ENCODE measurements at regions not wholly inside any gene's neighbourhood (a gene's known extent, or its start where the extent isn't known, plus 50 kb on each side); places are given as distances from the start of the nearest gene placed in this dataset.
"Not testable (repeated sequence)": the region's sequence is repeated elsewhere in the genome, so short reads cannot be mapped to it uniquely, and the experiment has no call there.

DNA sequence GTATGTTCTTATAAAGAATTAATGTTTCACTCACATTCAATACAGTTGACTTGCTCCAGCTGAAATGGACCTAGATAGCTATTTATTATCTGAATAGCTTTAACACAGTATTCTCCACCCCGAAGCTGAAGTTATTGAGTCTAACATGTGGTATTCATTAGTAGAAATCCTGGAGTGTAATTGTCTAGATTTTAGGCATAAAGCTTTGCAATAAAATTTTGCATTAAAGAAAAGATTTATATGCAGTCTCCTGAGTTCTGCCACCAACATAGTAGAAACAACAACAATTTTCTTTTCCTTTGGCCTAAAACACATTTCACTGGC lies 90.2 kb upstream of the DCLK2 start:
- DNase-seq = no peak

DNA sequence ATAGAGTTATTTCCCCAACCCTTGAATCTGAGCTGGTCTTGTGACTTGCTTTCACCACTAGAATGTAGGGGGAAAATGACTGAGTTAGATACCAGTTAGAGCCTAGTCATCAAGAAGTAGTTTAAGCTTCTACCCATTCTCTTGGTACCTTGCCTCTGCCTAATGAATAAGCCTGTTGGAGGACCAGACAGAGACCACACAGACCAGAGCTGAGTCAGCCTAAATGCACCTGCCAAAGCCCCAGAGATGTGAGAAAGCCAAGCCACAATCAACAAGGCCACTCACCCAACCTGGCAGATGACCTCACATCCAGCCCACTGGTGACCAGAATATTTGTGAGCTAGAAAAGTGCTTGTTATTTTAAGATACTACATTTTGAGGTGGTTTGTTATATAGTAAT lies 85.2 kb upstream of the DCLK2 start:
- DNase-seq = no peak

DNA sequence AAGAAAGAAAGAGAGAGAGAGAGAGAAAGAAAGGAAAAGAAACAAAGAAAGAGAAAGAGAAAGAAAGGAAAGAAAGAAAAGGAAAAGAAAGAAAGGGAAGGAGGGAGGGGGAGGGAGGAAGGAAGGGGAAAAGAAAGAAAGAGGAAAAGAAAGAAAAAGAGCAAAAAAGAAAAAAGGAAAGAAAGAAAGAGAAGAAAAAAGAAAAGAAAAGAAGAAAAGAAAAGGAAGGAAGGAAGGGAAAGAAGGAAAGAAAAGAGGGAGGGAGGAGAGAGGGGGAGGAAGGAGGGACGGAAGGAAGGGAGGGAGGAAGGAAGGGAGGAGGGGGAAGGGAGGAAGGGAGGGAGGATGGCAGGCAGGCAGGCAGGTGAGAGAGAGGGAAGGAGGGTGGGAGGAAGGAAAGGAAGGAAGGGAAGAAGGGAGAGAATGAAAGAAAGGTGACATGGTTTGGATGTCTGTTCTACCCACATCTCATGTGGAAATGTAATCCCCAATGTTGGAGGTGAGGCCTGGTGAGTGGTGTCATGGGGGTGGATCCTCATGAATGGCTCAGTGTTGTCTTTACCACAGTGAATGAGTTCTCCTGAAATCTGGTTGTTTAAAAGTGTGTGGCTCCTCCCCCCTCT lies 83.0 kb upstream of the DCLK2 start:
- DNase-seq = no peak

DNA sequence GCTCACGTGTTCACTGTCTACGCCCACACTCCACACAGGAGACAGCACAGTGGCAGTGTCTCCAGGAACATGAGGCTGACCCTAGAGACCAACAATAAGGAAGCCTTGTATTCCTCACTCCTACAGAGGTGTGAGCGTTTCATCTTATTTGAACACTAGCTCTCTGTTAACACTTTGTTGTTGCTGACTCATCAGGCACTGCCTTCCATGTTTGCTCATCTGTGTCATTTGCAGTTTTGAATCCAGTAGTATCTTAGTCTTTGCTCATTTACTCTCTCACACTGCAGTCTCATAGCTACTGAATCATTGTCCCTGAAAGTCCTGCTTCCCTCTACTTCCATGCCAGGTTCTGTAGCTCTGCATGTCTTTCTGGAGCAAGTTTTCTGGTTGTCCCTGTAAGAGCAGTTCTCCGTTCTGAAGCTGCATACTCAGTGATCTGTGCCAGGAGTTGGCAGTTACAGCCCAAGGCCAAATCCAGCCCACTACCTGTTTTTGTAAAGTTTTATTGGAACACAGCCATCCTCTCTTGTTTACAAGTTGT lies 80.3 kb upstream of the DCLK2 start:
- no peak for DNase-seq

DNA sequence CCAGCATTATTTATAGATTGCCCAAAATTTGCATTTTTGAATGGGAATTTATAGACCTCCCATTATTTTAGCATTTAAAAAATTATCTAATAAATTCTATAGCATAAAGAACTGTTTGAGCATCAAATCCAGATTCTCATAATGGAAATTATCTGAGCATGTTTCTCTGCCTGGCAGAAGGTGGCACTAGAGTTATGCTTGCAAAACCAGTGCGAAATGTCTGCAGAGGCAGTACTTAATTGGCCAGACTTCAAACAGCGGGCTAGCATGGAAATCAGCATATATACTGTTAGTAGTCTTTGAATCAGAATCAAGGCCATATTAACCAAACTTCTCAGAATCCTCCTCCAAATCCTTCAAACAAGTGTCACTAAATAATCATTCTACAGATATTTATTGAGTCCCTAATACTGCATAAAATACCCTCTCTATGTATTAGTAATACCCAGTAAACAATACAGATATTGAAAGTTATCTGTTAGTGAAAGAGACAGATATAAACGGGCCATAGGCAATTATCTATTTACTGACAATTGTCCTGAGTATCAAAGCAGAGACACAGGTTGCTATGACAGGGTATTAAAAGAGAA lies 78.7 kb upstream of the DCLK2 start:
- DNase-seq = no peak

DNA sequence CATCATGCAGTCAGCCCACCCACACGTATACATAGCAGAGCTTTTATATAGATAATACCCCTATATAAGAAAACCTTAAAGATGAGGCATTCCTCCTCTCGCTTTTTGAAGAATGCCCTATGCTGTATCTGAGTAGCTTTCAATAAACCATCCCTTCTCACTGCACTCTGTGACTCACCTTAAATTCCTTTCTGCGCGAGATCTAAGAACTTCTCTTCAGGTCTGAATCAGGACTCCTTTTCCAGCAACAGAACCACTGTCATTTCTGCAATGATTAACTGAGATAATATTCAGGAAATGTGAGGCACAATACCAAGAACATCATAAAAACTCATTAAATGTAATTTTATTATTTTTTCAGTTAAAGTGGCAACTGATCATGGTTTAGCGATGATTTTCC lies 76.4 kb upstream of the DCLK2 start:
- no peak for DNase-seq

DNA sequence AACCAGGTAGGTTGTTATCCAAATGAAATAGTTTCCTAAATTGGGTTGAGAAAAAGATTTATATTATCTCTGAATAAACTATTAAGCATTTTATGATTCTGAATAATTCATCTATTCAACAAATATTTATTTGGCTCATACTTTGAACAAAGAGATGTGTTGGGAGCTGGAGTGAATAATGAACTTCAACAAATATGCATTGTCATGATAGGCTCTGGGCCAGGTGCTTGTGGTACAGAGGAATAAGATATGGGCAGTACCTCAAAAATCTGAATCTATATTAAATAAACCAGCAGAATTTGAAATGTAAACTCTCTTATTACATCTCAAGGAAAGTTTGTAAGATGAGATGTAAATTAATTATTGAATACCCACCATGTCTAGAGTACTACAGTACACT lies 75.7 kb upstream of the DCLK2 start:
- no peak for DNase-seq

DNA sequence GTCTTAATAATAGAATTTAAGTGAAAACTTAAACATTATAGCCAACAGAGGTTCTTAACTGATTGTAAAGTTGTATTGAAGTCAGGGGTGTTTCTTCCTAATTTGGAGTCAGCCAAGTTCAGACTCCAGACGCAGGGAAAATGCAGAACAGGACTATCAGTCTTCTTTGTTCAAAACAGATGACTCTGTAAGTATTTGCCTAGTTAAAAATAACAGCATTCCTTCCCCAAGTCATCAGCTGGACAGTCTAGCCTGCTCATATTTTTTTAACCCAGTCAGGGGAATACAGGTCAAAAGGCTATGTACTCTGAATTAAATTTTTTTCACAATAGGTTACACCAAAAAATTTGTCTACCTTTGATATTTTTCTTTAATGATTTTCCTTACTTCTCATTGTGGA lies 73.8 kb upstream of the DCLK2 start:
- no peak for DNase-seq

DNA sequence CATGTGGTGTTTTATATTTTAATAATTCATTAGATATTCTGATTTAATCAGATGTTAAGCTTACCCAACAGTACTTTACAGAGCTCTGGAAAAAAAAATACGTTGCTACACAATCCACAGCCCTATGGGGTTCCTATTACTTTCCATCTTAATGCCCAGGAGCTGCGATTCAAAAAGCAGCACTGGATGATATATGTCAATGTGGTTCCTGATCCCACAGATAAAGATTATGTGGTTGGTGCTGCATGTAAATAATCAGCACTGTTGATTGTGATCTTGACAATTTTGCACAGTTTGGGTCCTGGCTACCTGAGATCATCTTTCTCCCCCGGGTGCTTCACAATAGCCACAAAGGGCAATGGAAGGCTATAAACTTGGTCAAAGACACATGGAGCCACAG lies 72.7 kb upstream of the DCLK2 start:
- no peak for DNase-seq

DNA sequence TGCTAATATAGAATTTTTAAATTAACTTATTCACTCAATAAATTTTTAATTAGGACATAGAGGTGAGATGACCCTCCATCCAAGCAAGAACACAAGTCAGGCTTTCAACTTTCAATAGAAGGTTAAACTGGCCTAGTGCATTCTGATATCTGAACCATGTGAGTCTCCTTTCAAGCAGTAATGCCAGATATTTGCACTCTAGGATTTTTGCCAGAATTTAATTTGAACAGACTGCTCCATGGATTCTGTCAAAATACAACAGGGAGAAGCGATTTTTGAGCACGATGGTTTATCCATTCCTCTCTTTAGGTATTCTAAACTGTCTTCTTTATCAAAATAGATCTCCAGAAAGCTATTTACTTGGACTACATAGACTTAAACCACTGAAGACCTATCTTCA lies 72.0 kb upstream of the DCLK2 start:
- no peak for DNase-seq

DNA sequence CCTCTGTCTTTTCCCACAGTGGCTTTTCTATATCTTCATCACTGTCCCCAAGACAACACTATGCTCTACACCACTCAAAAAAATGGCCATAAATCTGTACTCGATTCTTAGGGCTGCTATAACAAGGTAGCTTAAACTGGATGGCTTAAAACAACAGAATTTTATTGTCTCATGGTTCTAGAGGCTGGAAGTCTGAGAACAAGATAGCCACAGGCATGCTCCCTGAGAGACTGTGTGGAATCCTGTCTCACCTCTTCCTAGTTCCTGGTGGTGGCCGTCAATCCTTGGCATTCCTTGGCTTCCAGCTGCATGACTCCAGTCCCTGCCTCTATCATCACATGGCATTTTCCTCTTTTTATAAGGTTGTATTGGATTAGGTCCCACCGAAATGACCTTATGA lies 70.7 kb upstream of the DCLK2 start:
- DNase-seq = no peak

DNA sequence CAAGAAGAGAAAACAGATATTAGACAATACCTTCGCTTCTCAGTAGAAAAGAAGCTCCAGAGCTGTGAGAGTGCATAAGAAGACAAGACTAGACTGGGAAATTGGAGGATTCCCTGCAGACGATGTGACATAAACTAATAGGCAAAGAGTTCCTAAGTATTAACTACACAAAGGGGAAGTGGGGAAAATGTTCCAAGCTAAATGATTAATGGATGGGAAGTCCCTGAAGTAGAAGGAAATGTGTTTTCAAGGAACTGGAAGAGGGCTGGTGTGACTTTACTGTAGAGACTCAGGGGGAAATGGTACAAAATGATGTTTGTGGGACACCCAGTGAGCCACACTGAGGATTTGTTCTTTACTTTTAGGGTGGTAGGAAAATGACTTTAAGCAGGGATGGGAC lies 69.7 kb upstream of the DCLK2 start:
- no peak for DNase-seq

DNA sequence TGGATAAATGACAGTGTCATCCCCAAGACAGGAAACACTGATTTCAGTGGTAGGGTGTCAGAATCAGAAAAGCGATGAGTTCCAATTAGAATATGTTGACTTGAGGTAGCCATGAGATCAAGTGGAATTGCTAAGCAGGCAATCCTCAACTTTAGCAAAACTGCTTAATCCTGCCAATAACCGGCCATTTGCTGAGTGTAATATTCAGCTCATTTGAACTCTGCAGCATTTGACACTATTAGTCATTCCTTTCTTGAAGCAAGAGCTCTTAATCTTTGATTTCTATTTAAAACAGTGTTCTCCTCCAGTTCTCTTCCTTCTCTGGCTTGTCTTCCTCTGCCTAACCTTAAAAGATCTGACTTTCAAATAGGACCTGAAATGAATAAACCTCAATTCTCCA lies 68.7 kb upstream of the DCLK2 start:
- no peak for DNase-seq

DNA sequence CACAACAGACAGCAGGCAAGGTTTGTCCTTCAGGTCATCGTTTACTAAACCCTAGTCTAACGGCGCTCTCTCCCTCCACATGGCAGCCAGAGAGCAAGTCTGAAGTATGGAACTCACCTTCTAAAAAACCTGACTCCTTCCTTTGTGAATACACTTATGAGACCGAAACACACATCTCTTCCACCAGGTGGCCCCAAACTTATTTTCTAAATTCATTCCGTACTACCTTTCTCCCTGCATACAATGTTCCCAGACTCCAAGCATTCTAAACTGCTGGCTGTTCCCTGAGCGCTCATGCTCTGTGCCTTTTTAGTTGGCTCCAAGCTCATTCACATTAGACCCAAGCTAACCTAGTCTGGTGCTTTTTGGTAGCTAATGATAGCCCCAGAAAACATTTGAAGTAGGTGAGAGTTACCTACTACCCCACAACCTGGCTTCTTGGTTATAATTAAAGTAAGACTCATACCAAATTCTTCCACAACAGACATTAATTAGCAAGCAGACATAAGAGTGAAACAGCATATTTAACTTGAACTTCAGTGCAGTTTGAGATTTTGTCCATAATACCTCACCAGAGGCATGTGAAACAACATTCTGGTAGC lies 67.6 kb upstream of the DCLK2 start:
- DNase-seq = no peak

DNA sequence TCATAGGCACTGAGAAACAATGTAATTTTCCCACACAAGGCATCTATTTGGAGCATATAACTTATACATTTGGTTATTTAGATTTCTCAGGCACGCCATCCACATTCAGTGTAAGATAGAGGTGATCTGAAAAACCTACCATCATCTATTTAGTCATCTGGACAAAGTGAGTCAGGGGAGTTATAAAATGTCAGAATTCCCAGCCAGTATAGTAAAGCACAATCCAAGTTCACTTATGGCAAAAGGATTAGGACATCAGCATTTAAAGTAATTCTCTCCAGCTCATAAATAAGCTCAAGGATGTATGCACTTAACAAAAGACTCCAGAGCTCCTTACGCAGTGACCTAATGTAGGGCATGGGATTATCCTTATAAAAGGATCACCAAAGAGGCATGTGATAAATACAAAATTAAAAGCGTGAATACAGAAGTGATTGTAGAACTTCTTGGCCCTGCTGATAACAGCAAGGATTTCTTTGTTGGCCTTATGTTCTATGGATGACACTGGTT lies 65.3 kb upstream of the DCLK2 start:
- DNase-seq = no peak

DNA sequence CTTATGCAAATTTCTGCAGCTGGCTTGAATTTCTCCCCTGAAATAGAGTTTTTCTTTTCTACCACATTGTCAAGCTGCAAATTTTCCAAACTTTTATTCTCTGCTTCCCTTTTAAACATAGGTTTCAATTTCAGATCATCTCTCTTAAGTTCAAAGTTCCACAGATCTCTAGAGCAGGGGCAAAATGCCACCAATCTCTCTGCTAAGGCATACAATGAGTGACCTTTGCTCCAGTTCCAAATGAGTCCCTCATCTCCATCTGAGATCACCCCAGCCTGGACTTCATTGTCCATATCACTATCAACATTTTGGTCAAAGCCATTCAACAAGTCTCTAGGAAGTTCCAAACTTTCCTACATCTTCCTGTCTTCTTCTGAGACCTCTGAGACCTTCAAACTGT lies 62.3 kb upstream of the DCLK2 start:
- DNase-seq = not testable (repeated sequence)

DNA sequence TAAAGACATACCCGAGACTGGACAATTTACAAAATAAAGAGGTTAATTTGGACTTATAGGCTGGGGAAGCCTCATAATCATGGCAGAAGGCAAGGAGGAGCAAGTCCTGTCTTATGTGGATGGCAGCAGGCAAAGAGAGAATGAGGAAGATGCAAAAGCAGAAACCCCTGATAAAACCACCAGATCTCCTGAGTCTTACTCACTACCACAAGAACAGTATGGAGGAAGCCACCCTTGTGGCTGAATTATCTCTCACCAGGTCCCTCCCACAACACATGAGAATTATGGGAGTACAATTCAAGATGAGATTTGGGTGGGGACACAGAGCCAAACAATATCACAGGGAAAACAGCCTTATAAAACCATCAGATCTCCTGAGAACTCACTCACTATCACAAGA lies 61.6 kb upstream of the DCLK2 start:
- not testable (repeated sequence) for DNase-seq

DNA sequence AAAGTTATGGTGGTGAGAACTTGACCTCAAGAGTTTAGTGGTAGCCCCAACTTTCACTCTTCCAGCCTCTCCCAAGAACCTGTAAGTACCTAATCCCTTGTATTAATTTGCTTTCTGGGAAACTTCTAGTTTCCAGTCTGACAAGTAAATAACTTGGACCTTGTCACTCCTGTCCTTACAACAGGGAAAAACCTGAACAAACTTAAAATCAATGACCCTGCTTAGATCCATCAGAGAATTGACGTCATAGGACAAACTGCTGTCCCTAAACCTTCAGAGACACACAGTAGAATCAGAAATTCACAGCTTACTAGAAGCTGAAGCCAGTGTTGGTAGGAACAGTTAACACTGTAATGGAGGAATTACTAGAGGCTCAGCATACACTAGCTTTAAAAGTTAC lies 60.0 kb upstream of the DCLK2 start:
- DNase-seq = no peak

DNA sequence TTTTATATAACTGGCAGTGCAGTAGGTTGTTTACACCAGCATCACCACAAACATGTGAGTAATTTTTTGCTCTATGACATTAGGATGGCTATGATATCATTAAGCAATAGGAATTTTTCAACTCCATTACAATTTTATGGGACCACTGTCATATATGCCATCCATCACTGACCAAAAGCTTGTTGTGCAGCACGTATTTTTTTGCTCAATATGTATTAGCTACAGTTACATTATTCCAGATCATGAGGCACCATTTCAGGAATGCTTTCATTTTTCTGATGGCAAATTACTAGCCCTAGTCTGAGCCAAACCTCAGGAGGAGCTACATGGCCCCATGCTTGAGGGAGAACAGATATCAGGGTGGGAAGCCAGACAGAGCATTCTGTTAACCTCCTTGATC lies 56.8 kb upstream of the DCLK2 start:
- no peak for DNase-seq

DNA sequence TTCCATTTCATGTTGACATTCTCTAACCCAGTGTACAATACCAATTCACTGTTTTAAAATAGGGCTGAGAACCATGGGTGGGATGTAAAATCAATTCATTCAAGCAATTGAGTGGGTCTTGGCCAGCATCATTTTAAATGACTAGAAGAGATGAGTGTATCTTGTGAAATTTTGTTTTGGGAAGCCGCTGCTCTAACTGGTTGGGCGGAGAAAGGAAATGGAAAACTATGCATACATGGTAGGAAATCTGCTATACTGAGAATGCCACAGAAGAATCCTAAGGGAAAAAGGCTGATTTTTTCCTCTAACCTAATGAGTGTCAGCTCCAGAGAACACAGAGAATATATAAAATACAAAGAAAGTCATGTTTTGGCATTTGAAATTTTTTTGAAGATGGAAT lies 54.8 kb upstream of the DCLK2 start:
- DNase-seq = no peak

DNA sequence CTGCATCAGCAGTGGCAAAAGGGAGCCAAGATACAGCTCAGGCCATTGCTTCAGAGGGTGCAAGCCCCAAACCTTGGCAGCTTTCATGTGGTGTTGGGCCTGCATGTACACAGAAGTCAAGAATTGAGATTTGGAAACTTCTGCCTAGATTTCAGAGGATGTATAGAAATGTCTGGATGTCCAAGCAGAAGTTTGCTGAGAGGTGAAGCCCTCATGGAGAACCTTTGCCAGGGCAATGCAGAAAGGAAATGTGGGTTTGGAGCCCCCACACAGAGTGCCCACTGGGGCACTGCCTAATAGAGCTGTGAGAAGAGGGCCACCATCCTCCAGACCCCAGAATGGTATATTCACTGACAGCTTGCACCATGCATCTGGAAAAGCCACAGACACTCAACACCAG lies 51.3 kb upstream of the DCLK2 start:
- not testable (repeated sequence) for DNase-seq

Data from activated T-cell treated with anti-CD3 and anti-CD28 coated beads, Interleukin-2, amount 50 U/mL, for 1 hour (primary cell).